GM21576 (cell line): ENCODE measurements at regions not wholly inside any gene's neighbourhood (a gene's known extent, or its start where the extent isn't known, plus 50 kb on each side); places are given as distances from the start of the nearest gene placed in this dataset.
"Not testable (repeated sequence)": the region's sequence is repeated elsewhere in the genome, so short reads cannot be mapped to it uniquely, and the experiment has no call there.

Source experiments
- ATAC-seq: cut with Tn5 transposase; IDR thresholded peaks from one replicate; pipeline ENCODE4 v1.9.1; 2021; ENCODE audit warnings: mild to moderate bottlenecking, moderate library complexity; ENCODE audit not compliant: unreplicated experiment

- not testable (repeated sequence) for ATAC-seq
Observed at GRCh38 chr4:30869387-30869786, 149.2 kb downstream of the PCDH7 start.

GRCh38 chr4:30870513-30870912 lies 150.3 kb downstream of the PCDH7 start:
- no peak for ATAC-seq

GRCh38 chr4:30875658-30876269 lies 155.6 kb downstream of the PCDH7 start:
- ATAC-seq: no peak

GRCh38 chr4:30879855-30880598 lies 159.9 kb downstream of the PCDH7 start:
- no peak for ATAC-seq

- no peak for ATAC-seq
Observed at GRCh38 chr4:30881985-30882384, 161.8 kb downstream of the PCDH7 start.

GRCh38 chr4:30882443-30882842 lies 162.3 kb downstream of the PCDH7 start:
- no peak for ATAC-seq

- ATAC-seq: no peak
Observed at GRCh38 chr4:30882995-30883675, 163.0 kb downstream of the PCDH7 start.

- no peak for ATAC-seq
Observed at GRCh38 chr4:30901461-30902451, 181.6 kb downstream of the PCDH7 start.

GRCh38 chr4:30903502-30904214 lies 183.5 kb downstream of the PCDH7 start:
- ATAC-seq: no peak

- ATAC-seq: no peak
Observed at GRCh38 chr4:30904215-30904555, 184.0 kb downstream of the PCDH7 start.

GRCh38 chr4:30904588-30904987 lies 184.4 kb downstream of the PCDH7 start:
- no peak for ATAC-seq

- no peak for ATAC-seq
Observed at GRCh38 chr4:30912098-30912714, 192.0 kb downstream of the PCDH7 start.

GRCh38 chr4:30916337-30917274 lies 196.4 kb downstream of the PCDH7 start:
- no peak for ATAC-seq

- no peak for ATAC-seq
Observed at GRCh38 chr4:30917946-30918345, 197.8 kb downstream of the PCDH7 start.

- no peak for ATAC-seq
Observed at GRCh38 chr4:30919458-30919857, 199.3 kb downstream of the PCDH7 start.

GRCh38 chr4:30920043-30920442 lies 199.9 kb downstream of the PCDH7 start:
- ATAC-seq: no peak

GRCh38 chr4:30922625-30923024 lies 202.5 kb downstream of the PCDH7 start:
- ATAC-seq: no peak

GRCh38 chr4:30924495-30924894 lies 204.3 kb downstream of the PCDH7 start:
- no peak for ATAC-seq

- no peak for ATAC-seq
Observed at GRCh38 chr4:30929649-30930048, 209.5 kb downstream of the PCDH7 start.
